ENCODE measurements at regions not wholly inside any gene's neighbourhood (a gene's known extent, or its start where the extent isn't known, plus 50 kb on each side); places are given as distances from the start of the nearest gene placed in this dataset.

- no peak for DNase-seq
Observed at GRCh38 chr1:222358100-222358499, 189.8 kb downstream of the HHIPL2 start.

DNA sequence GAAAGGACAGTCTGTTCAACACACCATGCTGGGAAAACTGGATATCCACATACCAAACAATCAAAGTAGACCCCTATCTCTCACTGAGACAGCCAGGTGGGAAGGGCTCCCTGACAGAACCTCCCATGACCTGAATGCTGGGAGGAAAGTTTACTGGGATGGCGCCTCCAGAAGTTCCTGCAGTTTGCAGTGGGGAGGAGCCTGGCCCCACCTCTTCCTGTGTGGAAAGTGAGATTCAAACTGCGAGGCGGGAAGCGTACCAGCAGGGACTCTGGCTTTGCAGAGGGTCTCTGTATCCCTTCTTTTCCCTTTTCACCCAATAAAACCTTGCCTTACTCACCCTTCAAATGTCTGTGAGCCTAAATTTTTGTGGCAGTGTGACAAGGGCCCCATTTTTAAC lies 190.7 kb downstream of the HHIPL2 start:
- DNase-seq: no peak

GRCh38 chr1:222347627-222348026 lies 200.3 kb downstream of the HHIPL2 start:
- DNase-seq: no peak

- DNase-seq: no peak
Observed at GRCh38 chr1:222346955-222347354, 200.9 kb downstream of the HHIPL2 start.

GRCh38 chr1:222339376-222339947 lies 208.4 kb downstream of the HHIPL2 start:
- no peak for DNase-seq

GRCh38 chr1:222335586-222335985 lies 212.3 kb downstream of the HHIPL2 start:
- DNase-seq: no peak

- DNase-seq: no peak
Observed at GRCh38 chr1:222334026-222334680, 213.8 kb downstream of the HHIPL2 start.

DNA sequence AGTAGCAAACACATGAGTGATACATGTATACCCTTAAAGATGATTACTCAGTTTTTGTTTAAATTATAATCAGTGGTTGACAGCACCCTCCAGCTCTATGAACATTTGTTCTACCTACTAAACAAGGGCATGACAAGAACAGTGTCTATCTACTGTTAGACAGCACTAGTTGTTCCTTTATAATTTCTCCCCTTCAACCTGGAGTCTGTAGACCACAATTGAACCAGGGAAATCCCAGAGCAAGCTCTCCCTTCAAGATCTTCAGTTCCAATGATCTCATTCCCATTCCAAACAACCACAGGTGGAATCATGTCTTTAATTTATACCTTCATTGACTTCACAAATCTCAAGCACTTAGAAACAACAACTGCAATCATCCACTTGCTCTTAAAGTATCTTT lies 216.1 kb downstream of the HHIPL2 start:
- DNase-seq: no peak

- DNase-seq: no peak
Observed at GRCh38 chr1:222331340-222331739, 216.6 kb downstream of the HHIPL2 start.

- DNase-seq: no peak
Observed at GRCh38 chr1:222329493-222330045, 218.3 kb downstream of the HHIPL2 start.

DNA sequence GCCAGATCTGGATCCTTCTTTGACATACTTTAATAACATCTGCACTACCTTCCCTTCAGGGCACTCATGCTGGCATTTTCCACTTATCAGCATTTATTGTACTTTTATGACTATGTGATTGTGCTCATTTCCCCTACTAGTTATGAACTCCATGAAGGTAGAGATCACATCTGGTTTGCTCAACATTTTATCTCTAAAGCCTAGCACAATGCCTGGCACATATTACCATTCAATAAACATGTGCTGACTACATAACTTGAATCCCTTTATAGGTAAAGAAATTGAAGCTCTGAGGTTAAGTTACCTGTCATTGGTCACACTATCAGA lies 221.2 kb downstream of the HHIPL2 start:
- no peak for DNase-seq

DNA sequence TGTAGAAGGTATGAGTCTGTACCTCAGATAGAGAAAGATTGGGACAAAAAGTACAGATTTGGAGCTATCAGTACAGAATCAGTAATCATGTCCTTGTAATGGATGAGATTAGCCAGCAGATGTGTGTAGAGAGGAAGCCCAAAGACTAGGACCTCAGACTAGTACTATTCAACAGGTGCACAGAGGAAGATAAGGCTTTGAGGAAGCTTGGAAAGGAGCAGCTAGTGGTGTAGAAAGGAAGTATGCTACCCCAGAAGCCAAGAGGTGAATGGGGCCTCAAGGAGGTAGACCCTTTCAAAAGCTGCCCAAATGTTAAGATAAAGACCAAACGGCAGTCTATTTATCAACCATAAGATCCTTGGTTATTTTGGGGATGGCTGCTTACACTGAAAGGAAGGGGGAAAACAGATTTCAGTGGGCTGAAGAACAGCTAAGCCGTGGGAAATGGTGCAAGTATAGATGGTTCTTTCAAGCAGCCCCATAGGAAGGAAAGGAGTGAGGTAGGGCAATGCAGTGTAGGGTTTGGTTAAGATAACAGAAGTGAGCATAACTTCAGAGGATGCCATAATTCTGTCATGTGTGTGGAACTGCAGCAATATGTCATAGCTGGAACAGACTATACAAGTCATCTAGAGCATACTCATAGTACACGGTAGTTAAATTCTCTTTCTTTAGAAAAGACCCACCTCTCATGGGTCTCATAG lies 221.7 kb downstream of the HHIPL2 start:
- DNase-seq: no peak

DNA sequence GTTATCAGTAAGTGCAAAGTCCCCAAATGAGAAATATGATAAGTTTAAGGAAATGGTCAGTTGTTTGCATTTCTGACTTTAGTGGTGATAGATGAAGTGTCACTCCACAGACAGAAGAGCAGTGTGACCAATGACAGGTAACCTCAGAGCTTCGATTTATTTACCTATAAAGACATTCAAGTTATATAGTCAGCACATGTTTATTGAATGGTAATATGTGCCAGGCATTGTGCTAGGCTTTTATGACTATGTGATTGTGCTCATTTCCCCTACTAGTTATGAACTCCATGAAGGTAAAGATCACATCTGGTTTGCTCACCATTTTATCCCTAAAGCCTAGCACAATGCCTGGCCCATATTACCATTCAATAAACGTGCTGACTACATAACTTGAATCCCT lies 222.4 kb downstream of the HHIPL2 start:
- no peak for DNase-seq

- DNase-seq: no peak
Observed at GRCh38 chr1:222314839-222315238, 233.1 kb downstream of the HHIPL2 start.

DNA sequence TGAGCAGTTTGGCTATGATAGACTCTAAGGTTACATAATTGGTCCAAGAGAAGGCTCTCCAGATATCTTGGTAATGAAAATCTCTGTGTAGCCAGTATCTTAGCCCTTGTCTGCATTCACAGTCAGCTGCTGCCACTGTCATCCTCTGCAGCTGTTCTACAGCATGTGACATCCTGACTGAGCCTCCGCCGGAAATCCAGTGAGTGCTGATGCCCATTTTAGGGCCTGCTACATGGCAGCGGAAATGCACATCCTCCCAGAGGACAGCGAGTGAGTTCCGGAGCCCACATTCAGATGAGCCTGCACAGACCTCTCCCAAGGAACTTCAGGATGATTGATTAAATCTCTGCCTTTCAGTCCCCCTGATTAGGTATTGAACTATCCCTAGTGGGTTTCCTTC lies 237.1 kb downstream of the HHIPL2 start:
- DNase-seq: peak; percentile 14 to 28

DNA sequence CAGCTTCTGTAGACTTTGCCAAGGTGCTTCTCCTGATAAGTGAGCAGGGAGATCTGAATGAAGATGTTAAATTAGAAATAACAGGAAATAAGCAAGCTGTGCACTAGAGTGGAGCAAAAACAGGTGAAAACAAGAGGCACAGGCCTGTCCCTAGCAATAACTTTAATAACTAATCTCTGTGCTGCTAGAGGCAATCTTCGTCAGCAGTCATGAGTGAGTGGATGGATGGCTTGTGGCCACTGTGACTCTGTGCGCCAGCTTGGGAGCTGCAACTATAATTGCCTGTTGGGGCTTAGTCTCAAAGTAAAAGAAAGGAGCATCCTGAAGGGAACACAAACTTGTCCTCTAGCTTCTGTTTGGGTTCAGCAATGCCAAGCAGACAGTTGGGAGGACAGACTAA lies 240.3 kb downstream of the HHIPL2 start:
- DNase-seq: no peak

DNA sequence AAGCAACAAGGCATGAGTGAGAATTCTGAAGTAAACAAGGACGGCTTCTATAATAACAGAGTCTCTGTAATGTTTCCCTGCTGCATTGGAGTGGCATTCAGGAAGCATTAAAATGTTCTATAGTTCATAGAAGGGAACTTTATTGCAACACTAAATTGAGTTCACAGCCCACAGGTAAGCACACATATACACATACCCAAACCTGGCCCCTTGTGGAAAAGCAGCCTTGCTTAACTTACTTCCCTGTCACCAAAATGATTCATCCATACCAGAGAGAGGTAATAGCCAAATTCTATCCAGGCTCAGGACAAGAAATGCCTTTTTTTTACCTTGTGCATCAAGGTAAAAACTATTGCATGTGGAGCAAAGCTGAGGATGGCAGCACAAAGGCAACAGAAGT lies 241.4 kb downstream of the HHIPL2 start:
- no peak for DNase-seq

- DNase-seq: no peak
Observed at GRCh38 chr1:222306011-222306410, 241.9 kb downstream of the HHIPL2 start.

GRCh38 chr1:222301652-222302051 lies 246.3 kb downstream of the HHIPL2 start:
- no peak for DNase-seq

DNA sequence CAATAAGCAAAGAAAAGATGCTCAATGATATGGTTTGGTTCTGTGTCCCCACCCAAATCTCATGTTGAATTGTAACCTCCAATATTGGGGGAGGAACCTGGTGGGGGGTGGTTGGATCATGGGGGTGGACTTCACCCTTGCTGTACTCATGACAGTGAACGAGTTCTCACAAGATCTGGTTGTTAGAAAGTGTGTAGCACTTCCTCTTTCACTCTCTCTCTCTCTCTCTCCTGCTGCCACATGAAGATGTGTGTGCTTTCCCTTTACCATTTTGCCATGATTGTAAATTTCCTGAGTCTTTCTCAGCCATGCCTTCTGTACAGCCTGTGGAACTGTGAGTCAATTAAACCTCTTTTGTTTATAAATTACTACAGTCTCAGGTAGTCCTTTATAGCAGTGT lies 248.4 kb downstream of the HHIPL2 start:
- no peak for DNase-seq

DNA sequence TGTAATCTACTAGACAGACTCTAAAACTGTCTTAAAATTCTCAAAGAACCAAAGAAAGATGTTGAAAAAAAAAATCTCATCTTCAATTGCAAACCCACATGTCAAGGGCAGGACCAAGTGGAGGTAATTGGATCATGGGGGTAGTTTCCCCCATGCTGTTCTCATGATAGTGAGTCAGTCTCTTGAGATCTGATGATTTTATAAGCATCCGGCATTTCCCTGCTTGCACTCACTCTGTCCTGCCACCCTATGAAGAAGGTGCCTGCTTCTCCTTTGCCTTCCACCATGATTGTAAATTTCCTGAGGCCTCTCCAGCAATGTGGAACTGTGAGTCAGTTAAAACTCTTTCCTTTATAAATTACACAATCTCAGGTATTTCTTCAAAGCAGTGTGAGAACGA lies 257.0 kb downstream of the HHIPL2 start:
- DNase-seq: no peak

DNA sequence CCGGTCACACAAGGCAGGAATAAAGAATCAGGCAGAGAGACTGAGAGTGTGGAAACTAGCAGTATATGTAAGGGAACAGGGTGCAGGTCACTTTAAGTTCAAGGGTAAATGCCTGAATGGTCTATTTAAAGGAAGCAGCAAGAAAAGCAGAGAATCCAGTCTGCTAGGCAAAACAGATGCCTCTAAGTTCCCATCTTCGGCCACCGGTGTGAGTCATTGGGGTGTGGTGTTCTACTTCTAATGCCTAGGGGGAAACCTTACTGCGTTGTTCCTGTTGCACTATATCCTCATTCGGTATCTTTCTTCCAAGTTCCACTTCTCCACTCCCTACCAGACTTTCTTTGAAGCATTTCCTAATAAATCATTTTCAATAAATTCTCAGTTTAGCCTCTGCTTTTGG lies 259.9 kb downstream of the HHIPL2 start:
- DNase-seq: peak; percentile 12 to 31

DNA sequence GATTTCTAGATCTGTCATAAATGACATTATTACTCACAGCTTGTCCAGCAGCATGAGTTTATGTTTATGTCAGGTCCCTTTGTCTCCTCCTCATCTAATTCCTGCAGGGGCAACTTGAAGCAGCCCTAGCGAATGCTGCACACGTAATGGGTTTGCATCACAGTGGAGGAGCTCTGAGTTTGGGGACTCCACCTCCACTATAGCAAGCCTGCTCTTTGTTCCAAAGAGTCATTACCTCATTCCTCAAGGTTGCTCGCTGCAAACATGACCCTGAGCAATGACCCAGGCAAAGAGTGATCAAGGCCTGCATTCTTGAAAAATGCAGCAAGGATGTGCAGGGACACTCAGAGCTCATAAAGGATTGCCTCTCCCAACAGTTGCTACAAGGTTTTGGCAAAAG lies 261.9 kb downstream of the HHIPL2 start:
- DNase-seq: no peak

- DNase-seq: no peak
Observed at GRCh38 chr1:222285526-222285925, 262.4 kb downstream of the HHIPL2 start.
